ENCODE measurements at regions not wholly inside any gene's neighbourhood (a gene's known extent, or its start where the extent isn't known, plus 50 kb on each side); places are given as distances from the start of the nearest gene placed in this dataset.
A peak's percentile ranks its signal among the peaks of the same experiment; 100 is the strongest.

- no peaks in the 10 kb centered on the region for H3K9me3 ChIP-seq (ENCODE audit: low read depth, low read length, poor library complexity, severe bottlenecking)
- H3K27me3 ChIP-seq (replicated peaks; ENCODE audit: insufficient read depth, low read depth, low read length, poor library complexity): no peaks in the 10 kb centered on the region
- no TSS peak for BruUV-seq (replicated peaks)
- TF ChIP-seq EZH2 (IDR thresholded peaks at IDR 0.05; ENCODE audit: borderline replicate concordance, low read depth, low read length, poor library complexity, severe bottlenecking): no peak
- no peak for TF ChIP-seq CTCF (conservative IDR thresholded peaks at IDR 0.05; ENCODE audit: low read depth, low read length)
- H3K27ac ChIP-seq (ENCODE audit: low read depth, low read length, poor library complexity, severe bottlenecking): no peak overlapping the region
- intact Hi-C loops (cut with micrococcal nuclease; ENCODE audit: unreplicated experiment): no loop called here
- H3K4me3 ChIP-seq (ENCODE audit: low read depth, low read length, poor library complexity, severe bottlenecking): no peak overlapping the region
- no peaks in the 10 kb centered on the region for H3K4me1 ChIP-seq (ENCODE audit: insufficient read depth, low read length, poor library complexity, severe bottlenecking)
- no peaks in the 10 kb centered on the region for H3K36me3 ChIP-seq (ENCODE audit: insufficient read depth, low read length, poor library complexity, severe bottlenecking)
- CTCF ChIA-PET: no interaction called here
- no peak for DNase-seq (ENCODE audit: low spot score)
- POLR2A ChIA-PET (ENCODE audit: low non-redundant PET): no interaction called here
Measured at GRCh38 chr7:68304536-68304935, 1293.7 kb upstream of the AUTS2 start.

GRCh38 chr7:68306692-68307107 lies 1291.6 kb upstream of the AUTS2 start:
- Histone ChIP-seq H3K9me3 (ENCODE audit: low read depth, low read length, poor library complexity, severe bottlenecking) (no peaks in the 10 kb centered on the region), H3K4me3 (ENCODE audit: low read depth, low read length, poor library complexity, severe bottlenecking) (no peak overlapping the region), H3K27ac (ENCODE audit: low read depth, low read length, poor library complexity, severe bottlenecking) (no peak overlapping the region), H3K36me3 (ENCODE audit: insufficient read depth, low read length, poor library complexity, severe bottlenecking) (no peaks in the 10 kb centered on the region), H3K27me3 (replicated peaks; ENCODE audit: insufficient read depth, low read depth, low read length, poor library complexity) (no peaks in the 10 kb centered on the region), H3K4me1 (ENCODE audit: insufficient read depth, low read length, poor library complexity, severe bottlenecking) (no peaks in the 10 kb centered on the region)
- TF ChIP-seq EZH2 (IDR thresholded peaks at IDR 0.05; ENCODE audit: borderline replicate concordance, low read depth, low read length, poor library complexity, severe bottlenecking): no peak
- TF ChIP-seq CTCF (conservative IDR thresholded peaks at IDR 0.05; ENCODE audit: low read depth, low read length): no peak
- ChIA-PET POLR2A (ENCODE audit: low non-redundant PET) (interaction anchor here (0.5 kb wide), 1 partner anchor 1069 kb away, joined by 8 read pairs; no protein-coding TSS in a partner anchor), CTCF (no interaction called here)
- intact Hi-C loops (cut with micrococcal nuclease; ENCODE audit: unreplicated experiment): no loop called here
- no TSS peak for BruUV-seq (replicated peaks)
- peak; percentile 14 for DNase-seq (ENCODE audit: low spot score)

DNA sequence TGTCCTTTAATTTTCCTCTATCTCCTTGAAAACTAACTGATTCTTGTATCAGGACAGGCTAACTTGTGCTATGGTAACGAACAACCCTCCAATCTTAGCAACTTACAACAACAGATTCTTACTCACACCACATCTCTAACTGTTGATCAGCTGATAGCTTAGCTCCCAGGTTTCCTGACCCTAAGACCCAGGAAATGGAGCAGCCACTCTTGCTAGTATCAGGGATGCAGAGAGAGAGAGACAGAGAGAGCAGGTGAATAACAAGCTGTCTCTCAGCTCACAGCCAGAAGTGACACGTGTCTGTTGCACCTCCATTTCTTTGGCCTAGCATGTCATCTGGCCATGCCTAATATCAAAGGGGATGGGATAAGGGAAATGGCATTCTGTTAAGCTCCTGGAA lies 1289.0 kb upstream of the AUTS2 start:
- TF ChIP-seq CTCF (conservative IDR thresholded peaks at IDR 0.05; ENCODE audit: low read depth, low read length) (no peak), EZH2 (IDR thresholded peaks at IDR 0.05; ENCODE audit: borderline replicate concordance, low read depth, low read length, poor library complexity, severe bottlenecking) (no peak)
- intact Hi-C loops (cut with micrococcal nuclease; ENCODE audit: unreplicated experiment): no loop called here
- no TSS peak for BruUV-seq (replicated peaks)
- Histone ChIP-seq H3K4me3 (ENCODE audit: low read depth, low read length, poor library complexity, severe bottlenecking) (no peak overlapping the region), H3K4me1 (ENCODE audit: insufficient read depth, low read length, poor library complexity, severe bottlenecking) (no peaks in the 10 kb centered on the region), H3K9me3 (ENCODE audit: low read depth, low read length, poor library complexity, severe bottlenecking) (no peaks in the 10 kb centered on the region), H3K27me3 (replicated peaks; ENCODE audit: insufficient read depth, low read depth, low read length, poor library complexity) (no peaks in the 10 kb centered on the region), H3K27ac (ENCODE audit: low read depth, low read length, poor library complexity, severe bottlenecking) (no peak overlapping the region), H3K36me3 (ENCODE audit: insufficient read depth, low read length, poor library complexity, severe bottlenecking) (no peaks in the 10 kb centered on the region)
- ChIA-PET POLR2A (ENCODE audit: low non-redundant PET) (no interaction called here), CTCF (no interaction called here)
- no peak for DNase-seq (ENCODE audit: low spot score)

Data from A673 (cell line).